Endothelial cell of hepatic sinusoid (primary cell): ENCODE measurements at regions not wholly inside any gene's neighbourhood (a gene's known extent, or its start where the extent isn't known, plus 50 kb on each side); places are given as distances from the start of the nearest gene placed in this dataset.

Experiments used
- in situ Hi-C: cut with HindIII; loops from 2 replicates; pipeline ENCODE4 v1.10.0; 2017; ENCODE audit warnings: low sequenced_read_pairs

DNA sequence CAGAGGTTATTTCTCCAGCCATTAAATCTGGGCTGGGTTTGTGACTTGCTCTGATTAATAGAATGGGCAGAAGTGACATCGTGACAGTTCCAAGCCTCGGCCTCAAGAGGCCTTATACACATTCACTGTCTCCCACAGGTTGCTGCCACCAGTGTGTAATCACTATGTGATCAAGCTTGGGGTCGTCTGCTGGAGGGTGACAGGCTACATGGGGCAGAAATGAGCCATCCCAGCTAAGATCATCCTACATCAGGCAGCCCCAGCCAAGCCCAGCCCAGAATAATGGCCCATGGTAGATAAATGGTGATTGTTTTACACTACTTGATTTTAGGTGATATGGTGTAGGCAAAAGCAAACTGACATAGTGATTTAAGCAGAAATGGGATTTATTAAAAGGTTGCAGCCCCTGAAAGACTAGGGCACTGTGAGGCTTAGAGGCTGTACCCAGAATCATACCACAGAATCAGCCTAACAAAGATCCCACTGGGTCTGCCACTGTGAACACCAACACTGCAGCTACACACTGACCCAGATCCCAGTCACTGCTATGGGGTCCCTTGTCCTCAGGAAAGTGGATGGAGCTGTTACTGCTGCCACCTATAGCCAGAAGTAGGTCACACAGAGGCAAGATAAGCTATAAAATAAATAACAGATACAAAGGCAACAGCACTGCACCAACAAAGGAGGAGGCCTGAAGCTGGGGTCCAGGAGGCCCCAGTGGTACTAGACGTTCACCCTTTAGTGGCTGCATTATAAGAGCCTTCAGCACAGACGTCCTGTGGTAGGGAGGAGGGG is 159.6 kb upstream of the RBPJ start:
- in situ Hi-C loops, result loop anchor here (5.0 kb wide), 2 partner anchors 74 to 106 kb away; no protein-coding TSS in a partner anchor

- in situ Hi-C loops, result loop anchor here (5.0 kb wide), 2 partner anchors 75 to 105 kb away; no protein-coding TSS in a partner anchor
These were observed 158.7 kb upstream of the RBPJ start for GRCh38 chr4:26162101-26162500.

- in situ Hi-C loops, result loop anchor here (5.0 kb wide), 2 partner anchors 76 to 104 kb away; no protein-coding TSS in a partner anchor
These were observed 157.1 kb upstream of the RBPJ start for GRCh38 chr4:26163425-26164362.

DNA sequence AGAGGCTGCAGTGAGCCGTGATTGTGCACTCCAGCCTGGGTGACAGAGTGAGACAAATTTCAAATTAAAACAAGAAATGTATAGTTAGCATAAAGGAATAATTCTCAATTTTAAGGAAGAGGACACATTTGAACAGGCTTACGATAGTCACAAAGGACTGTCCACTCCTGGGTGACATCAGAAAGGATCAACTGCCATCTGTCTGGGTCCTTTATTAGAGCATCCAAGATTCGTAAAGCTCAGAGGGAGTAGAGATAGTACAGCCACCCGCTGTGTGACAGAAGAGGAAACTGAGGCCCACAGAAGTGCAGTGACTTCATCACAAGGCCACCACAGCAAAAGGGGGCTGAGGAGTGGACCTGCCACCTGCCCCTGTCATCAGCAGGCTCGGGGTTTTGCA is 149.3 kb upstream of the RBPJ start:
- in situ Hi-C loops, result no loop called here

GRCh38 chr4:26171941-26172340 is 148.9 kb upstream of the RBPJ start:
- in situ Hi-C loops, result no loop called here

DNA sequence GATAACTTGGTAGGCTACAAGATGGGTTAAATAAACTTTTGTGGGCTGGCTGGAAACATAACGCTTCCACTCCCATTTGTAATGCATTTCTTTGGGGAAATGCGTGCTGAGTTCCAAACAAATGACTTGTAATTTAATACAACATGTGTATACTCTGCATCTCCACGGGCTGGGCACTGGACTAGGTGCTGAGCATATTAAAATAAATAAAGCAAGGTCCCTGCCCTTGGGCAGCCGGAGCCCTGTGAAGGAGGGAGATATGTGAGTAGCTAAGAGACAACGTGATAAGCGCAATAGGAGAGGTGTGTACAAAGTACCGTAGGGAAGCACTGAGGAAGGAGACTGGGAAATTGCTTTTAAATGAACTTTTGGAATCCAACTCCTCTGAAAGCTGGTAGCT is 147.2 kb upstream of the RBPJ start:
- in situ Hi-C loops, result no loop called here

GRCh38 chr4:26174027-26174426 is 146.8 kb upstream of the RBPJ start:
- in situ Hi-C loops, result no loop called here

DNA sequence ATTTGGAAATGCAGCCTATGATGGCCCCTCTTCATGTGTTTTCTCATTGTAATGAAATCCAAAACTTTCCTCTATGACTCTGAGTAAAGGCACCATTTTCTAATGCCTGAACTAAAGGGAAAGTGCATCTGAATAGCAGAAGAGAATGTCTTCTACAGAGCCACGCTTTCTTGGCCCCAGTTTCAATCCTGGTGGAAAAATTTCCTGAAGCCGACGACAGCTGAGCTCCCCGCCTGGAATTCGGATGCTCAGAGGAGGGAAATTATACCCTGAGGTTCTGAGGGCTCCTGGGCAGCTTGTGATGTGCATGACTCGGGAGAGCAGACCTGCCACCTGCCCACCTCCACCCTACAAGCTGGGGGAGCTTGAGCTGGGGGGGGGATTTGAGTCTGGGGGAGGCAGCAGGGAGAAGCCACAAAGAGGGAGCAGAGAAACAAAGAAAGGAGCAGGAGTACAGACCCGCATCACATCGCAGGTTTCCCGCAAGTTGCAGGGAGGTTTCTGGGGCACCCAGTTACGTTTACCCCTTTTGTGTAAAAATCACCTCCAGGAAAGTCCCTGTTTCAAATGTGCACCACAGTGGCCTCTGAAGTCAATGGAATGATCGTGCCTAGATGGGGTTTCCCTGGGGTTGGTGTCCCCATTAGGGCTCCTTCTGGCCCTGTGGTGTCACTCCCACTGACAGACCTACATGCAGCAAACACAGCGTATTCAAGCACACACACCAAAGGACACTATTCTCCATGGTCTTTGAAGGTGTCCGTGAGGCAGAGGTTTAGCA is 145.6 kb upstream of the RBPJ start:
- in situ Hi-C loops, result no loop called here

DNA sequence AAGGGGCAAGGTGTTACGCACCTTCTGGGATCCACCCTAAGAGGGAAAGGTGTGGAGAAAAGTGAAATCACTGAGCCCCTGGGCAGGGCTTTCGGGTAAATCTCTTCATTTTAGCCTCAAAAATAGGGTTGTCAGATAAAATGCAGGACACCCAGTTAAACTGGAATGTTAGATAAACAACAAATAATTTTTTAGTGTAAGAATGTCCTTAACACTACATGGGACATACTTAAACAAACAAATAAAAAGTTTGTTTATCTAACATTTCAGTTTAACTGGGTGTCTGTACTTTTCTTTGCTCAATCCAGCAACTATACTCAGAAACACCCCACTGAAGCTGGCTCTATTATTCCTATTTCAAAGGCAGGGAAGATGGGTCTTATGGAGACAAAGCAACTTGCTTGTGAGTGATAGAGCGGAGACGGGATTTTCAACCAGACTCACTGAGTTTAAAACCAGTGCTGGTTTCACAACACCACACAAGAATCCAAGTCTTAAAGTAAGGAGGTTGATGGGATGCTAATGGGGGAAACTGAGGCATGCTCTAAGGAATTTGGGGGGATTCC is 144.8 kb upstream of the RBPJ start:
- in situ Hi-C loops, result no loop called here

- in situ Hi-C loops, result no loop called here
These were observed 144.1 kb upstream of the RBPJ start for GRCh38 chr4:26176598-26177149.

DNA sequence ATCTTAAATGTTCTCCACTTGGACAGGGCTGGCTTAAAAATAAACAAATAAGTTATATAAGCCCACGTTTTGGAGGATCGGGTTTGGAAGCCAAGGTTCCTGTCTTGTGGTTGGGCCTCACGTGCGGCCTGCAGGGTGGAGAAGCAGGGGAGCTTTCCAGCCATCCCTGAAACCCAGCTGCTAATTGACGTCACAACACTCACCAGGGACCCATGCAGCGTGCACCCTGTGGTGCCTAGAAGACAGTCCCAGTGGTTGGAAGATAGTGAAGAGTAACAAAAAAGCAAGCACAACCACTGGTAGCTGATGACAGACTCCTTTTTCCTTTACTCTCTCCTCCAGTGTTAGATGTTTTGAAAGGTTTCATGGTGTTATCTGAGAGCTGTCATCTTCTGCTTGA is 142.0 kb upstream of the RBPJ start:
- in situ Hi-C loops, result no loop called here

DNA sequence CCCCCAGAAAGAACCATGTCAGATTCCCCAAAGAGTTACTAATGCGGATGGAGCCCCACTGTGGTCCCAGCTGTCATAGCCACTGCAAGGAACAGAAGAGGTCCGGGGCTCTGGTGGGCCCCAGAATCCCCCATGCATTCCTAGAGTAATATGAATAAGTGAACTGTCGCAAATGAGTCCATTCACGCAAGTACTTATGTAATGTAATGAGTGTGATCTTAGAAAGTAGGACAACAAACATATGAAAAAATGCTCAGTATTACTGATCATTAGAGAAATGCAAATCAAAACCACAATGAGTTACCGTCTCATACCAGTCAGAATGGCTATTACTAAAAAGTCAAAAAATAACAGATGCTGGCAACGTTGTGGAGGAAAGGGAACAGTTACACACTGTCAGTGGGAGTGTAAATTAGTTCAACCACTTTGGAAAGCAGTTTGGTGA is 141.5 kb upstream of the RBPJ start:
- in situ Hi-C loops, result no loop called here

DNA sequence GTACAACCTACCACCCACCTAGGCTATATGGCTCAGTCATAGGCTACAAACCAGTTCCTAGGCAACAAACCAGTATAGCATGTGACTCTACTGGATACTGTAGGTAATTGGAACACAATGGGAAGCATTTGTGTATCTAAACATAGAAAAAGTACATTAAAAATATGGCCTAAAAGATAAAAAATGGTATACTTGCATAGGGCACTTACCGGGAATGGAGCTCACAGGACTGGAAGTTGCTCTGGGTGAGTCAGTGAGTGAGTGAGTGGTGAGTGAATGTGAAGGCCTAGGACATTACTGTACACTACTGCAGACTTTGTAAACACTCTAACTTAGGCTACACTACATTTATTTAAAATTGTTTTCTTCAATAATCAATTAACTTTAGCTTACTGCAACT is 139.2 kb upstream of the RBPJ start:
- in situ Hi-C loops, result no loop called here

DNA sequence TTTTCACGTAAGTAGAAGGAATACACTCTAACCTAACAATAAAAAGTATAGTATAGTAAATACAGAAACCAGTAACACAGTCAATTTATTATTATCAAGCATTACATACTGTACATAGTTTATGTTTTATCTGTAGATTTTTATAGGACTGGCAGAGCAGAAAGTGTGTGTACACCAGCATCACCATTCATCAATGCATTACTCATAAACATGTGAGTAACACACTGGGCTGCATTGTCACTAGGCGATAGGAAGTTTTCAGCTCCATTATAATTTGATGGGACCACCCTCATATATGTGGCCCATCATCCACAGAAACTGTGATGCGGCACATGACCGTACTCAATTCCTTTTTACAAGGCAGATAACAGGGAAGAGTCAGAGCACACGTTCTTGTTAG is 137.8 kb upstream of the RBPJ start:
- in situ Hi-C loops, result no loop called here

DNA sequence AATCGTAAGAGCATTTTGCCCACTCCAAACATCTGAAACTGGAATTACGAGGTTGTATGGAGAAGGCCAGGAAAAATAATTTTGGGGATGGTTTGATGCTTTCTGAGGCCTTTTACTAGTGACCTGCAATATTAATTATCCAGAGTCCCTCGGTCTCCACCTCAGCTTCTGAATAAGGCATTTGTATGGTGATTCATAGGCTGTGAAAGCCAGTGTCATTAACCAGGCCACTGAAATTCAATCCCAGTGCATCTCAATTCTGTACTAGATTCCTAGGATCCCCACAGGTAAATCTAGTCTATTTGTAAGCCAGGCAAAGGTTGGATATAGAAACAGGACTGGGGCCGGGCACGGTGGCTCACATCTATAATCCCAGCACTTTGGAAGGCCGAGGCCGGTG is 135.4 kb upstream of the RBPJ start:
- in situ Hi-C loops, result no loop called here

- in situ Hi-C loops, result no loop called here
These were observed 129.5 kb upstream of the RBPJ start for GRCh38 chr4:26191353-26191752.

DNA sequence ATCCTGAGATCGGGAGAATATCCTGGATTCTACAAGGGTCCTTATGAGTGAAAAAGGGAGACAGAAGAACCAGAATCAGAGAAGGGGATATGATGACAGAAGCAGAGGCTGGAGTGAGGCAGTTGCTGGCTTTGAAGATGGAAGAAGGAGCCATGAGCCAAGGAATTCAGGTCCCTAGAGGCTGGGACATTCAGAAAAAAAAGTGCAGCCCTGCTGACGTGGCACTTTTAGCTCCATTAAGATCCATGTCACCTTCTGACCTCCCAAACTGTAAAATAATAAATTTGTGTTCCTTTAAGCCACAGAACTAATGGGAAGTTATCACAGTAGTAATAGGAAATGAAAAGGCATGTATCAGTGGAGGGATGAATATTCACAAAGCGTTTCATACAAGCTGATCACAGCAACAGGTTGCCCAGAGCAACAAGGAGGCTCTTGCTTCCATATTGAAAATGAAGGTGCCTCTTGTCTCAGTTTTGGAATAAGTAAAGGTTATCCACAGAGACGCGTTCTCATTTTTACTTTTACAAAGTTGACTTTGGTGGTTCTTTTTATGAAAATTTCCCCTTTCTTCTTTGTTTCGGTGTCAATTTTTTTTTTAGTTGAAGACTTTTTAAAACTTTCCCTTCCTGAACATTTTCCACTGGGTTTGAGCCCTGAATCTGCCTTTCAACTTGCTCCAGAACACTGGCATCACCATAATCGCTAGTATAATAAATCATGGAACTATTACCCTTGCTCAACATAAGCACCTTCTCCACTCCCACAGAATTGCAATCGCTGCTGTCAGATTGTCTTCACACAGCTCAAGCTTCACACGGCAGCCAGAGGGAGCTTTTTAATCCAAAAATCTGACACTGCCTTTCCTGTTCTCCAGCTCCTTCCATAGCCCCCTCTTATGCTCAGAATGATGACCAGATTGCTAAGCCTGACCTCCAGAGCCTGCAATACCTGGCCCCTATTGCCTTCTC is 127.6 kb upstream of the RBPJ start:
- in situ Hi-C loops, result no loop called here

- in situ Hi-C loops, result no loop called here
These were observed 126.0 kb upstream of the RBPJ start for GRCh38 chr4:26194764-26195163.

- in situ Hi-C loops, result no loop called here
These were observed 124.2 kb upstream of the RBPJ start for GRCh38 chr4:26196567-26196966.
